HepG2 (cell line): ENCODE measurements at regions not wholly inside any gene's neighbourhood (a gene's known extent, or its start where the extent isn't known, plus 50 kb on each side); places are given as distances from the start of the nearest gene placed in this dataset.

Source experiments
- ATAC-seq: fragments of 200-7000 bp; cut with Tn5 transposase; 3 replicates; pipeline ENCODE4 v1.9.1; 2020; ENCODE audit warnings: mild to moderate bottlenecking, moderate library complexity
- BruUV-seq: library from RNA; stranded (reverse); fragments of 400-500 nt; replicated peaks from 2 replicates; lab custom pipeline; 2021; lab: Mats Ljungman, UMichigan
- CTCF ChIA-PET: fragments of 300-600 bp; formaldehyde crosslinking; extraction: SDS; loops from one replicate; lab custom pipeline; 2021; ENCODE audit warnings: low total read pairs, inconsistent platforms, low intra/inter-chr PET ratio; lab: Yijun Ruan, JAX
- POLR2A ChIA-PET: fragments of 350-600 bp; sonication (Branson Sonifier 250); formaldehyde crosslinking; loops from one replicate; lab custom pipeline; 2020; ENCODE audit warnings: antibody characterized with exemption, inconsistent platforms; lab: Yijun Ruan, JAX
- DNase-seq: peaks from one replicate; pipeline ENCODE4 v3.0.0-alpha.2; 2015; ENCODE audit warnings: low spot score
- FAIRE-seq: peaks from 3 replicates; lab custom pipeline; 2011; peaks lifted over from hg19 to GRCh38; lab: Jason Lieb, UNC
- H2AFZ ChIP-seq: one replicate; pipeline ENCODE4 v1.6.1; 2011; ENCODE audit warnings: low read length, inconsistent platforms
- H3K27ac ChIP-seq: fragments of 300-600 bp; 3 replicates; pipeline ENCODE4 v1.8.0; 2011; ENCODE audit warnings: mixed run types, mild to moderate bottlenecking, mixed read lengths, low read length, inconsistent platforms; ENCODE audit not compliant: insufficient read depth; ENCODE audit errors: extremely low read length
- H3K27me3 ChIP-seq, 2 experiments: fragments of 200-600 bp in 1 of 2; 2 replicates in 1 of 2; 3 replicates in 1 of 2; pipeline versions ENCODE4 v1.6.0 to v1.8.0; 2011; ENCODE audit warnings: low read length in 2 of 2, mild to moderate bottlenecking in 2 of 2, moderate library complexity in 2 of 2, inconsistent platforms in 1 of 2; ENCODE audit not compliant: insufficient read depth in 2 of 2, control insufficient read depth in 1 of 2
- H3K36me3 ChIP-seq, 2 experiments: fragments of 200-600 bp in 1 of 2; replicated peaks in 1 of 2; 2 replicates in 1 of 2; 3 replicates in 1 of 2; pipeline versions ENCODE4 v1.5.1 to v1.8.0; 2011; ENCODE audit warnings: low read length in 2 of 2, inconsistent platforms in 1 of 2; ENCODE audit not compliant: insufficient read depth in 2 of 2, control insufficient read depth in 1 of 2
- H3K4me1 ChIP-seq: 2 replicates; pipeline ENCODE4 v1.5.1; 2012; ENCODE audit warnings: low read length, inconsistent platforms; ENCODE audit not compliant: insufficient read depth
- H3K4me2 ChIP-seq: 2 replicates; pipeline ENCODE4 v1.6.0; 2011; ENCODE audit warnings: low read depth, low read length, inconsistent platforms
- H3K4me3 ChIP-seq, 3 experiments: fragments of 200-600 bp in 1 of 3; sonication (generic), shearing (Covaris generic) in 1 of 3; replicated peaks in 1 of 3; 2 replicates each; pipeline ENCODE4 v1.5.1; 2011 to 2016; ENCODE audit warnings: low read length in 3 of 3, inconsistent platforms in 2 of 3, low read depth in 2 of 3, mild to moderate bottlenecking in 2 of 3, control low read depth in 1 of 3, mixed read lengths in 1 of 3; ENCODE audit not compliant: insufficient read depth in 1 of 3
- H3K79me2 ChIP-seq: one replicate; pipeline ENCODE4 v1.6.1; 2011; ENCODE audit warnings: low read length, inconsistent platforms; ENCODE audit not compliant: insufficient read depth
- H3K9ac ChIP-seq: 2 replicates; pipeline ENCODE4 v1.6.0; 2011; ENCODE audit warnings: mild to moderate bottlenecking, low read depth, low read length, inconsistent platforms; ENCODE audit not compliant: insufficient read depth
- H3K9me3 ChIP-seq: 2 replicates; pipeline ENCODE4 v1.5.1; 2012; ENCODE audit warnings: mild to moderate bottlenecking, low read length
- H4K20me1 ChIP-seq: 2 replicates; pipeline ENCODE4 v1.6.0; 2011; ENCODE audit warnings: inconsistent platforms, mild to moderate bottlenecking, low read length, moderate library complexity; ENCODE audit not compliant: insufficient read depth
- CREB1 ChIP-seq, 2 experiments: fragments of 450-650 bp in 1 of 2; IDR thresholded peaks; 2 replicates each; pipeline ENCODE4 v1.6.1; 2016 to 2017; ENCODE audit warnings: control low read depth in 1 of 2, mild to moderate bottlenecking in 1 of 2, missing compliant biosample characterization in 1 of 2, missing genetic modification characterization in 1 of 2
- ELF4 ChIP-seq: sonication (generic); formaldehyde crosslinking; IDR thresholded peaks from 2 replicates; pipeline ENCODE4 v1.5.0; 2020; ENCODE audit warnings: missing genetic modification reagents, mild to moderate bottlenecking, moderate library complexity, borderline replicate concordance
- FOXK1 ChIP-seq: sonication (generic); formaldehyde crosslinking; IDR thresholded peaks from 2 replicates; pipeline ENCODE4 v1.4.0; 2020; ENCODE audit warnings: low read depth, missing genetic modification reagents, borderline replicate concordance
- GLI4 ChIP-seq: sonication (generic); formaldehyde crosslinking; IDR thresholded peaks from 2 replicates; pipeline ENCODE4 v1.5.1; 2020; ENCODE audit warnings: missing genetic modification reagents, mild to moderate bottlenecking, moderate library complexity, borderline replicate concordance
- HNRNPLL ChIP-seq: fragments of 200-400 bp; formaldehyde crosslinking; IDR thresholded peaks from 2 replicates; pipeline ENCODE4 v1.6.1; 2017; ENCODE audit warnings: mild to moderate bottlenecking, low read depth, low read length; ENCODE audit not compliant: poor library complexity, severe bottlenecking
- KLF6 ChIP-seq: IDR thresholded peaks from 2 replicates; pipeline ENCODE4 v1.8.0; 2016; ENCODE audit warnings: missing biosample characterization, missing genetic modification reagents
- MAFK ChIP-seq, 2 experiments: IDR thresholded peaks in 1 of 2; conservative IDR thresholded peaks in 1 of 2; 2 replicates each; pipeline ENCODE4 v1.6.1; 2011; ENCODE audit warnings: improper control_type of control experiment in 2 of 2, low read length in 2 of 2
- MYNN ChIP-seq: sonication (generic); formaldehyde crosslinking; IDR thresholded peaks from 2 replicates; pipeline ENCODE4 v1.4.0; 2020; ENCODE audit warnings: mild to moderate bottlenecking, low read depth, missing genetic modification reagents
- NFE2L2 ChIP-seq: fragments of 150-350 bp; IDR thresholded peaks from 2 replicates; pipeline ENCODE4 v1.6.1; 2014; ENCODE audit warnings: low read length
- RARA ChIP-seq: IDR thresholded peaks from 2 replicates; pipeline ENCODE4 v1.6.1; 2016; ENCODE audit warnings: missing genetic modification reagents, missing compliant biosample characterization
- ZBTB42 ChIP-seq: sonication (generic); formaldehyde crosslinking; IDR thresholded peaks from 2 replicates; pipeline ENCODE4 v1.5.0; 2020; ENCODE audit warnings: mild to moderate bottlenecking, missing genetic modification reagents
- ZKSCAN5 ChIP-seq: sonication (generic); formaldehyde crosslinking; IDR thresholded peaks from 2 replicates; pipeline ENCODE4 v1.5.1; 2020; ENCODE audit warnings: mild to moderate bottlenecking, missing genetic modification reagents
- ZNF607 ChIP-seq: sonication (generic); formaldehyde crosslinking; IDR thresholded peaks from 2 replicates; pipeline ENCODE4 v1.5.1; 2020; ENCODE audit warnings: missing genetic modification reagents, mild to moderate bottlenecking, borderline replicate concordance
- ZNF652 ChIP-seq: IDR thresholded peaks from 2 replicates; pipeline ENCODE4 v1.6.1; 2016; ENCODE audit warnings: low read depth, borderline replicate concordance
- ZNF740 ChIP-seq: sonication (generic); formaldehyde crosslinking; IDR thresholded peaks from 2 replicates; pipeline ENCODE4 v1.4.0; 2020; ENCODE audit warnings: missing genetic modification reagents
- WGBS: methylation state at CpG from one replicate; pipeline ENCODE4 v1.1.6; 2017; ENCODE audit warnings: low lambda C conversion rate; 5-methylcytosine and 5-hydroxymethylcytosine counted together
- in situ Hi-C: cut with HindIII; loops from 2 replicates; pipeline ENCODE4 v1.10.0; 2017; ENCODE audit warnings: low pct_unique_long_range_greater_than_20kb; ENCODE audit not compliant: extremely low pct_ligation_motif_present
- intact Hi-C: fragments of 100-400 bp; cut with micrococcal nuclease; formaldehyde crosslinking; loops from one replicate; pipeline ENCODE4 v1.10.0; 2022; ENCODE audit not compliant: unreplicated experiment

- FAIRE-seq (no peak), ATAC-seq (no peak), DNase-seq (no peak)
- H3K4me3 ChIP-seq: no peak overlapping the region
- intact Hi-C loops (no loop called here), in situ Hi-C loops (no loop called here)
- POLR2A ChIA-PET: no interaction called here
- TF ChIP-seq ZKSCAN5 (CRISPR knock-in tag) (no peak), CREB1 (IDR thresholded peaks at IDR 0.05) (peak; percentile 39; the same call in 1 of the 2 replicates), CREB1 (CRISPR knock-in tag; IDR thresholded peaks at IDR 0.05) (no peak), GLI4 (CRISPR knock-in tag) (no peak), NFE2L2 (peak; percentile 81), ZNF652 (CRISPR knock-in tag) (no peak), MAFK (conservative IDR thresholded peaks at IDR 0.05 in 1 of 2, IDR thresholded peaks at IDR 0.05 in 1 of 2; ENCODE audit: low read length in 2 of 2) (peak; percentile 12 to 47; a peak in 2 of 4 replicates), HNRNPLL (no peak)
- no peak overlapping the region for H3K4me2 ChIP-seq
- no peaks in the 10 kb centered on the region for H3K79me2 ChIP-seq
- no peak overlapping the region for H3K9ac ChIP-seq
- no peaks in the 10 kb centered on the region for H3K27me3 ChIP-seq
- CTCF ChIA-PET: no interaction called here
- no peaks in the 10 kb centered on the region for H3K4me1 ChIP-seq
- no peaks in the 10 kb centered on the region for H4K20me1 ChIP-seq
- H3K36me3 ChIP-seq: no peaks in the 10 kb centered on the region
- H3K27ac ChIP-seq: no peak overlapping the region
- H2AFZ ChIP-seq: no peak overlapping the region
- no TSS peak for BruUV-seq
- WGBS: 3% methylated on average over 3 of the region's 3 CpGs
- peaks cover 77% of the 10 kb centered on the region for H3K9me3 ChIP-seq
Measured at GRCh38 chr2:103552775-103553174, 790.9 kb downstream of the TMEM182 start.

DNA sequence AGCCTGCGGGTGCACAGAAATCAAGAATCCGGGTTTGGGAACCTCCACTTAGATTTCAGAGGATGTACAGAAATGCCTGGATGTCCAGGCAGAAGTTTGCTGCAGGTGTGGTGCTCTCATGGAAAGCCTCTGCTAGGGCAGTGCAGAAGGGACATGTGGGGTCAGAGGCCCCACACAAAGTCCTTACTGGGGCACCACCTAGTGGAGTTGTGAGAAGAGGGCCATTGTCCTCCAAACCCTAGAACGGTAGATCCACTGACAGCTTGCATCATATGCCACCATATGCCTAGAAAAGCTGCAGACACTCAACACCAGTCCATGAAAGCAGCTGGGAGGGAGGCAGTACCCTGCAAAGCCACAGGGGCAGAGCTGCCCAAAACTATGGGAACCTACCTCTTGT lies 833.0 kb downstream of the TMEM182 start:
- FAIRE-seq (no peak), DNase-seq (no peak), ATAC-seq (no peak)
- in situ Hi-C loops: no loop called here
- peaks cover 96% of the 10 kb centered on the region for H3K9me3 ChIP-seq
- H4K20me1 ChIP-seq: no peaks in the 10 kb centered on the region
- no peaks in the 10 kb centered on the region for H3K79me2 ChIP-seq
- CTCF ChIA-PET: no interaction called here
- no peaks in the 10 kb centered on the region for H3K36me3 ChIP-seq
- no peak overlapping the region for H3K27ac ChIP-seq
- POLR2A ChIA-PET: no interaction called here
- H3K9ac ChIP-seq: no peak overlapping the region
- no TSS peak for BruUV-seq
- TF ChIP-seq KLF6 (CRISPR knock-in tag) (no peak), RARA (CRISPR knock-in tag) (no peak), ZNF607 (CRISPR knock-in tag) (no peak), ELF4 (no peak), ZNF740 (no peak), FOXK1 (CRISPR knock-in tag) (no peak), MYNN (CRISPR knock-in tag) (no peak), ZBTB42 (CRISPR knock-in tag) (no peak)
- no peak overlapping the region for H2AFZ ChIP-seq
- no peak overlapping the region for H3K4me2 ChIP-seq
- 28% methylated on average over 3 of the region's 3 CpGs for WGBS
- no peaks in the 10 kb centered on the region for H3K27me3 ChIP-seq
- H3K4me1 ChIP-seq: no peaks in the 10 kb centered on the region
- H3K4me3 ChIP-seq: no peak overlapping the region
- intact Hi-C loops: no loop called here
